ENCODE measurements at regions not wholly inside any gene's neighbourhood (a gene's known extent, or its start where the extent isn't known, plus 50 kb on each side); places are given as distances from the start of the nearest gene placed in this dataset.

- no peak for DNase-seq (ENCODE audit: low read depth)
Measured at GRCh38 chr17:27391427-27391826, 64.8 kb upstream of the KSR1 start.

DNA sequence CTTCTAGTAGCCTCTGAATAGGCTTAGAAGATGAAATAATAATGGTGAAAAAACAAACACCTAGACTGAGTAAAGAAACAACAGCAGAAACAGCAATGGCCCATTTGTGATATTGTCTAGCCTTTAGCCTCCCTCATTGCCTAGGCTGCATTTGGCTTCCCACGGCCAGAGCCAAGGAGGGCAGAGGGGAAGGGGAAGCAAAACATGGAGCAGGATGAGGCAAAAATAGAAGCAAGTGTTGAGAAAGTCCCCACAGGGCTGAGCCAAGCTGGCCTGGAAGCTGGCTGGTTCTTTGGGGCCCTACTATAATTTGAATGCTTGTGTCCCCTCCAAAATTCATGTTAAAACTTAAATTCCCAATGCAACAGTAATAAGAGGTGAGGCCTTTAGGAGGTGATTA, 60.2 kb upstream of the KSR1 start:
- no peak for DNase-seq (ENCODE audit: low read depth)

GRCh38 chr17:27396941-27397340, 59.3 kb upstream of the KSR1 start:
- peak; percentile 69 for DNase-seq (ENCODE audit: low read depth)

DNA sequence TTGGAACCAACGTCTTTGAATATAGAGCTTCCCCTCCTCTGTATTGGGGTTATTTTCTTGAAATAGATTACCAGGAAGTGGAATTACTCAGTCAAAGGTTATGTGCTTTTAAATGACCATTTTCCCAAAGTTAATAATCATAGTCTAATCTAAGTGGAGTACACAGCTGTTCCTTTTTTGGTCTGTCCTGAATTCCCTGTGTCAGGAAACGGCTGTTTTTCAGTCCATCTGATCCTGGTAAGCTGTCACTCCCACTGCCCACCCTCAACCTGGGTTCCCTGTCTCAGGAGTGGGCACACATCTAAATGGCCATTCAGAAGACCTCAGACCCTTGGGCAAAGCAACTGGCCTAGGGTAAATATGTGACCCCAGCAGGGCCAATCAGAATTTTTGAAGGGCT, 57.6 kb upstream of the KSR1 start:
- no peak for DNase-seq (ENCODE audit: low read depth)

DNA sequence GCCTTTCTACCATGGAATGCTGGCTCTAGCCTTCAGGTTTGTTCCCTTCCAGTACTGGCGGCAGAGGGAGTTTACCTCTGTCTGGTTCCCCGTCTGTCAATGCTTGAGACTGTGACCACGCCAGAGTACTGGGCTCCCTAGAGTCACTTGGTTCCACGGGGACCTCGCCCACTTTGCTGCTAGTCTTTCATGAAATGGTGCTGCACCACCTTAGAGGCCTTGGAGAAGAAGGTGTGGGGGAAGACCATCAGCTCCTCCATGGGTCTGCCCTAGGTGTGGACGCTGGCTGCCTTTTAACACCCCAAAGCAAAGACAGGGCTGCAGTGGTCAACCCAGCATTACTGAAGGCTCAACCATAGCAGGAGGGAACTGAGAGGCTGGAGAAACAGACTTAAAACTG, 55.3 kb upstream of the KSR1 start:
- DNase-seq (ENCODE audit: low read depth) = no peak

DNA sequence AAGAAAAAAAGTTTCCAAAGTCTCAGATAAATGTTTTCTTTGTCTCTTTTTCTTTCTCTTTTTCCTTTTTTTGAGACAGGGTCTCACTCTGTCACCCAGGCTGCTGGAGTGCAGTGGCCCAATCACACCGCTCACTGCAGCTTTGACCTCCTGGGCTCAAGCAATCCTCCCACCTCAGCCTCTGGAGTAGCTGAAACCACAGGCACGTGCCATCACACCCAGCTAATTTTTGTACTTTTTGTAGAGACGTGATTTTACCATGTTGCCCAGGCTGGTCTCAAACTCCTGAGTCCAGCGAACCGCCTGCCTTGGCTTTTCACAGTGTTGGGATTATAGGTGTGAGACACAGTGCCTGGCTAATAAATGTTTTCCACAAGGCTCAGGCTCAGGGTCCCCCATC, 53.3 kb upstream of the KSR1 start:
- no peak for DNase-seq (ENCODE audit: low read depth)

- no peak for DNase-seq (ENCODE audit: low read depth)
Measured at GRCh38 chr17:27403480-27404005, 52.7 kb upstream of the KSR1 start.

- DNase-seq (ENCODE audit: low read depth) = no peak
Measured at GRCh38 chr17:27404676-27405075, 51.6 kb upstream of the KSR1 start.

All from stromal cell of bone marrow (primary cell).